ENCODE measurements at regions not wholly inside any gene's neighbourhood (a gene's known extent, or its start where the extent isn't known, plus 50 kb on each side); places are given as distances from the start of the nearest gene placed in this dataset.

- TF ChIP-seq STAT1 (IDR thresholded peaks at IDR 0.05; ENCODE audit: unreplicated experiment): no peak
- no peak for TF ChIP-seq CREB1 (CRISPR knock-in tag; IDR thresholded peaks at IDR 0.05; ENCODE audit: low read depth)
- no peak for TF ChIP-seq ZNF114 (CRISPR knock-in tag; IDR thresholded peaks at IDR 0.05)
- no peak for TF ChIP-seq REST (IDR thresholded peaks at IDR 0.05; ENCODE audit: unreplicated experiment)
- no peak for TF ChIP-seq ZNF331 (CRISPR knock-in tag; IDR thresholded peaks at IDR 0.05; ENCODE audit: low read depth)
- no peak for TF ChIP-seq ZNF462 (CRISPR knock-in tag; IDR thresholded peaks at IDR 0.05)
- no peak for TF ChIP-seq NANOG (IDR thresholded peaks at IDR 0.05; ENCODE audit: borderline replicate concordance)
- no peak for TF ChIP-seq EZH2phosphoT487 (IDR thresholded peaks at IDR 0.05; ENCODE audit: unreplicated experiment)
- no peak for TF ChIP-seq CTCF (conservative IDR thresholded peaks at IDR 0.05; ENCODE audit: low read depth in 2 of 2)
- TF ChIP-seq ETS1 (IDR thresholded peaks at IDR 0.05): no peak
- no peak for TF ChIP-seq JUNB (IDR thresholded peaks at IDR 0.05; ENCODE audit: unreplicated experiment)
- no peak for TF ChIP-seq POLR2AphosphoS5 (IDR thresholded peaks at IDR 0.05; ENCODE audit: low read depth)
- TF ChIP-seq EZH2 (IDR thresholded peaks at IDR 0.05; ENCODE audit: low read depth, unreplicated experiment): no peak
- Histone ChIP-seq H3K9me2 (ENCODE audit: insufficient read depth) (no peaks in the 10 kb centered on the region), H3K4me1 (ENCODE audit: insufficient read depth) (peaks cover 14% of the 10 kb centered on the region), H3K4me3 (no peak overlapping the region), H4K20me1 (replicated peaks; ENCODE audit: insufficient read depth) (no peaks in the 10 kb centered on the region), H3K36me3 (ENCODE audit: insufficient read depth) (no peaks in the 10 kb centered on the region), H3K27me3 (ENCODE audit: insufficient read depth) (no peaks in the 10 kb centered on the region), H2AFZ (no peak overlapping the region), H3K4me2 (no peak overlapping the region), H3F3A (replicated peaks; ENCODE audit: low read depth) (no peaks in the 10 kb centered on the region), H3K79me2 (replicated peaks; ENCODE audit: insufficient read depth) (peaks cover 25% of the 10 kb centered on the region), H3K27ac (ENCODE audit: low read depth) (no peak overlapping the region)
- Mint-ChIP-seq H3K27me3 (ENCODE audit: insufficient read depth, low read depth, poor library complexity) (no peaks in the 10 kb centered on the region), H3K36me3 (ENCODE audit: low read depth) (no peaks in the 10 kb centered on the region), H3K4me1 (peaks cover 12% of the 10 kb centered on the region), H3K4me3 (no peak overlapping the region), H3K9me3 (no peaks in the 10 kb centered on the region), H3K27ac (no peak overlapping the region)
- no peak for ATAC-seq
- DNase-seq (ENCODE audit: low spot score): no peak
These were observed 121.3 kb upstream of the IL12A start for GRCh38 chr3:159867372-159867771.
